H1 (cell line): ENCODE measurements at regions not wholly inside any gene's neighbourhood (a gene's known extent, or its start where the extent isn't known, plus 50 kb on each side); places are given as distances from the start of the nearest gene placed in this dataset.
A peak's percentile ranks its signal among the peaks of the same experiment; 100 is the strongest.

Source experiments
- CTCF ChIA-PET: fragments of 300-600 bp; sonication (Branson Sonifier 250); formaldehyde crosslinking; loops from one replicate; lab custom pipeline; 2021; ENCODE audit not compliant: partially characterized antibody; lab: Charles Lee
- POLR2A ChIA-PET: fragments of 300-600 bp; sonication (Branson Sonifier 250); formaldehyde crosslinking; loops from one replicate; lab custom pipeline; 2021; ENCODE audit warnings: inconsistent platforms; ENCODE audit not compliant: partially characterized antibody; lab: Charles Lee
- DNase-seq, 2 experiments: peaks; one replicate each; pipeline versions ENCODE4 v3.0.0 to v3.0.0-alpha.2; 2010 to 2022; ENCODE audit warnings: low spot score in 2 of 2, low read depth in 1 of 2, mixed read lengths in 1 of 2
- FAIRE-seq: peaks from 2 replicates; lab custom pipeline; 2011; peaks lifted over from hg19 to GRCh38; lab: Jason Lieb, UNC
- H2AFZ ChIP-seq: 2 replicates; pipeline ENCODE4 v1.8.1; 2012; ENCODE audit warnings: low read length, inconsistent platforms
- H2AK5ac ChIP-seq: 2 replicates; pipeline ENCODE4 v1.6.1; 2013; ENCODE audit warnings: low read depth, low read length
- H2BK120ac ChIP-seq: replicated peaks from 2 replicates; pipeline ENCODE3; 2013; ENCODE audit warnings: low read depth, low read length, inconsistent platforms
- H2BK12ac ChIP-seq: 2 replicates; pipeline ENCODE4 v1.6.1; 2013; ENCODE audit warnings: low read depth, low read length
- H2BK15ac ChIP-seq: 2 replicates; pipeline ENCODE4 v1.6.1; 2013; ENCODE audit warnings: low read length
- H2BK20ac ChIP-seq: 2 replicates; pipeline ENCODE4 v1.6.1; 2013; ENCODE audit warnings: low read length
- H2BK5ac ChIP-seq: 2 replicates; pipeline ENCODE4 v1.6.1; 2013; ENCODE audit warnings: low read depth, low read length
- H3K14ac ChIP-seq: 2 replicates; pipeline ENCODE4 v1.6.1; 2013; ENCODE audit warnings: inconsistent platforms; ENCODE audit not compliant: insufficient read length
- H3K18ac ChIP-seq: 2 replicates; pipeline ENCODE4 v1.6.1; 2013; ENCODE audit warnings: low read length; ENCODE audit errors: extremely low read depth
- H3K23ac ChIP-seq: 2 replicates; pipeline ENCODE4 v1.6.1; 2013; ENCODE audit warnings: inconsistent platforms; ENCODE audit not compliant: insufficient read length
- H3K23me2 ChIP-seq: 2 replicates; pipeline ENCODE4 v1.6.1; 2013; ENCODE audit warnings: low read depth, low read length
- H3K27ac ChIP-seq: 2 replicates; pipeline ENCODE4 v1.6.1; 2011; ENCODE audit warnings: low read depth, low read length, inconsistent platforms
- H3K27me3 ChIP-seq, 4 experiments: replicated peaks in 1 of 4; 1 replicate in 1 of 4; 2 replicates in 3 of 4; pipeline versions ENCODE4 v1.6.1 to v1.8.1; 2011 to 2013; ENCODE audit warnings: low read length in 3 of 4, mild to moderate bottlenecking in 3 of 4, inconsistent platforms in 2 of 4, mixed read lengths in 2 of 4, moderate library complexity in 1 of 4; ENCODE audit not compliant: control insufficient read depth in 3 of 4, insufficient read depth in 3 of 4; ENCODE audit errors: extremely low read depth in 1 of 4
- H3K36me3 ChIP-seq, 4 experiments: 2 replicates each; pipeline versions ENCODE4 v1.6.1 to v1.8.1; 2011 to 2013; ENCODE audit warnings: mild to moderate bottlenecking in 4 of 4, low read length in 3 of 4, moderate library complexity in 2 of 4, control low read depth in 1 of 4, inconsistent platforms in 1 of 4; ENCODE audit not compliant: insufficient read depth in 4 of 4, control insufficient read depth in 2 of 4
- H3K4ac ChIP-seq: replicated peaks from 2 replicates; pipeline ENCODE3; 2013; ENCODE audit warnings: low read length, low read depth, mixed read lengths, inconsistent platforms; ENCODE audit not compliant: insufficient read length
- H3K4me1 ChIP-seq, 4 experiments: replicated peaks in 1 of 4; 1 replicate in 1 of 4; 2 replicates in 3 of 4; pipeline versions ENCODE4 v1.6.1 to v1.8.1; 2011 to 2013; ENCODE audit warnings: low read length in 3 of 4, inconsistent platforms in 2 of 4, mixed read lengths in 1 of 4; ENCODE audit not compliant: insufficient read depth in 4 of 4, control insufficient read depth in 3 of 4
- H3K4me2 ChIP-seq, 2 experiments: 2 replicates each; pipeline versions ENCODE4 v1.6.1 to v1.8.1; 2011 to 2013; ENCODE audit warnings: low read depth in 2 of 2, low read length in 2 of 2, control low read depth in 1 of 2, inconsistent platforms in 1 of 2, mild to moderate bottlenecking in 1 of 2; ENCODE audit not compliant: insufficient read depth in 1 of 2
- H3K4me3 ChIP-seq, 4 experiments: fragments of 200-600, 300-600 bp in 1 of 4; sonication (generic), shearing (Covaris generic), sonication (Bioruptor Twin) in 1 of 4; 2 replicates each; pipeline versions ENCODE4 v1.5.1 to v1.8.1; 2011 to 2016; ENCODE audit warnings: low read length in 4 of 4, low read depth in 3 of 4, control low read depth in 2 of 4, inconsistent platforms in 2 of 4, mild to moderate bottlenecking in 2 of 4, mixed read lengths in 1 of 4, moderate library complexity in 1 of 4; ENCODE audit not compliant: insufficient read depth in 2 of 4; ENCODE audit errors: extremely low read depth in 1 of 4
- H3K56ac ChIP-seq: replicated peaks from 2 replicates; pipeline ENCODE3; 2013; ENCODE audit warnings: low read depth, mild to moderate bottlenecking, mixed read lengths, low read length, inconsistent platforms; ENCODE audit not compliant: insufficient read length
- H3K79me1 ChIP-seq: 2 replicates; pipeline ENCODE4 v1.6.1; 2013; ENCODE audit warnings: low read depth, low read length, control low read depth
- H3K79me2 ChIP-seq, 2 experiments: 2 replicates each; pipeline versions ENCODE4 v1.6.1 to v1.8.1; 2012 to 2013; ENCODE audit warnings: low read length in 2 of 2, mild to moderate bottlenecking in 2 of 2, inconsistent platforms in 1 of 2; ENCODE audit not compliant: insufficient read depth in 2 of 2, control insufficient read depth in 1 of 2
- H3K9ac ChIP-seq, 4 experiments: replicated peaks in 1 of 4; 1 replicate in 1 of 4; 2 replicates in 3 of 4; pipeline versions ENCODE4 v1.6.1 to v1.8.1; 2011 to 2013; ENCODE audit warnings: low read depth in 3 of 4, low read length in 3 of 4, control low read depth in 2 of 4, mild to moderate bottlenecking in 2 of 4, moderate library complexity in 2 of 4, inconsistent platforms in 1 of 4; ENCODE audit errors: extremely low read depth in 1 of 4
- H3K9me3 ChIP-seq, 2 experiments: 2 replicates each; pipeline versions ENCODE4 v1.6.1 to v1.8.1; 2012 to 2013; ENCODE audit warnings: mild to moderate bottlenecking in 2 of 2, moderate library complexity in 2 of 2, control low read depth in 1 of 2, inconsistent platforms in 1 of 2, low read depth in 1 of 2, low read length in 1 of 2, mixed read lengths in 1 of 2; ENCODE audit not compliant: insufficient read depth in 2 of 2
- H4K20me1 ChIP-seq, 2 experiments: replicated peaks in 1 of 2; 2 replicates each; pipeline versions ENCODE3 to v1.8.1; 2011 to 2013; ENCODE audit warnings: inconsistent platforms in 2 of 2, low read length in 2 of 2, mild to moderate bottlenecking in 1 of 2; ENCODE audit not compliant: insufficient read depth in 2 of 2, control insufficient read depth in 1 of 2
- H4K5ac ChIP-seq: 2 replicates; pipeline ENCODE4 v1.6.1; 2013; ENCODE audit warnings: low read length, low read depth, mixed read lengths, inconsistent platforms; ENCODE audit not compliant: insufficient read length
- H4K8ac ChIP-seq: 2 replicates; pipeline ENCODE4 v1.8.0; 2013; ENCODE audit warnings: mild to moderate bottlenecking, moderate library complexity, low read length, inconsistent platforms; ENCODE audit not compliant: insufficient read depth; ENCODE audit errors: extremely low read depth
- H4K91ac ChIP-seq: replicated peaks from 2 replicates; pipeline ENCODE3; 2013; ENCODE audit warnings: low read length, mixed read lengths, inconsistent platforms; ENCODE audit not compliant: insufficient read length
- E2F6 ChIP-seq: IDR thresholded peaks from 2 replicates; pipeline ENCODE4 v1.6.1; 2012; ENCODE audit warnings: inconsistent platforms
- HDAC6 ChIP-seq: IDR thresholded peaks from one replicate; pipeline ENCODE4 v1.7.1; 2012; ENCODE audit warnings: low read depth, mild to moderate bottlenecking, inconsistent platforms, low read length, moderate library complexity
- MAX ChIP-seq: IDR thresholded peaks from 2 replicates; pipeline ENCODE4 v1.6.1; 2012; ENCODE audit warnings: inconsistent platforms
- NANOG ChIP-seq: IDR thresholded peaks from 2 replicates; pipeline ENCODE4 v1.6.1; 2011; ENCODE audit warnings: low read length, low read depth, mild to moderate bottlenecking, inconsistent platforms; ENCODE audit not compliant: insufficient read depth, poor library complexity, severe bottlenecking
- whole genome bisulfite sequencing, 2 experiments: shearing (Covaris generic) in 1 of 2; methylation state at CpG; one replicate each; pipeline versions ENCODE4 v1.1.6 to v1.1.7; 2013 to 2015; ENCODE audit warnings: low lambda C conversion rate in 2 of 2, mixed read lengths in 2 of 2, inconsistent platforms in 1 of 2, low coverage in 1 of 2, missing lambda C conversion rate in 1 of 2; ENCODE audit not compliant: insufficient replicate concordance in 2 of 2, insufficient coverage in 1 of 2, insufficient read length in 1 of 2; ENCODE audit errors: extremely low coverage in 1 of 2, missing lambda C conversion rate in 1 of 2; 5-methylcytosine and 5-hydroxymethylcytosine counted together

GRCh38 chr2:7456762-7457161 is 539.5 kb downstream of the RNF144A start:
- Histone ChIP-seq H2BK20ac (peak overlapping the region; percentile 37; the same call in 1 of the 2 replicates), H2AK5ac (no peak overlapping the region; the same call in 1 of the 2 replicates), H2BK5ac (peak overlapping the region; percentile 28; the same call in 1 of the 2 replicates), H3K79me2 (no peaks in the 10 kb centered on the region), H3K36me3 (no peaks in the 10 kb centered on the region), H3K27me3 (no peaks in the 10 kb centered on the region), H4K91ac (peak overlapping the region; percentile 3), H3K56ac (no peak overlapping the region), H3K14ac (no peak overlapping the region), H3K79me1 (no peaks in the 10 kb centered on the region), H3K18ac (no peak overlapping the region), H4K8ac (peak overlapping the region; percentile 4; the same call in 1 of the 2 replicates), H3K23me2 (no peaks in the 10 kb centered on the region), H3K4me2 (no peak overlapping the region), H3K4ac (no peak overlapping the region), H3K9me3 (no peaks in the 10 kb centered on the region), H3K9ac (no peak overlapping the region; a peak in 1 of 7 replicates), H2BK15ac (peak overlapping the region; percentile 55; the same call in 1 of the 2 replicates), H4K5ac (no peak overlapping the region), H3K4me3 (no peak overlapping the region), H2BK120ac (peak overlapping the region; percentile 5), H3K27ac (no peak overlapping the region), H3K23ac (no peak overlapping the region), H4K20me1 (no peaks in the 10 kb centered on the region), H2BK12ac (peak overlapping the region; percentile 86; the same call in 1 of the 2 replicates), H3K4me1 (peaks cover 0 to 6% (median 0%) of the 10 kb centered on the region in 4 experiments; a peak in 2 of 7 replicates), H2AFZ (peak overlapping the region; percentile 99)
- WGBS, 2 experiments, result 73% methylated on average over 13 of the region's 13 CpGs; no CpG with 5 or more reads in 1 of the 2 experiments
- POLR2A ChIA-PET, result no interaction called here
- CTCF ChIA-PET, result interaction anchor here (1.0 kb wide), 1 partner anchor 215 kb away, joined by 4 read pairs; no protein-coding TSS in a partner anchor
- DNase-seq, result no peak
- no peak for TF ChIP-seq NANOG
- TF ChIP-seq MAX, result peak; percentile 58
- no peak for TF ChIP-seq HDAC6
- TF ChIP-seq E2F6, result peak; percentile 58; the same call in 1 of the 2 replicates
- peak; percentile 7 for FAIRE-seq
